ENCODE measurements at regions not wholly inside any gene's neighbourhood (a gene's known extent, or its start where the extent isn't known, plus 50 kb on each side); places are given as distances from the start of the nearest gene placed in this dataset.

GRCh38 chr13:97883396-97883795 lies 70.1 kb upstream of the IPO5 start (continued):
- TF ChIP-seq RREB1 (CRISPR knock-in tag; IDR thresholded peaks at IDR 0.05) (no peak), JUN (IDR thresholded peaks at IDR 0.05; ENCODE audit: borderline replicate concordance, low read depth, low read length) (no peak), JUN (CRISPR knock-in tag; IDR thresholded peaks at IDR 0.05; ENCODE audit: borderline replicate concordance) (no peak), ZNF586 (CRISPR knock-in tag; conservative IDR thresholded peaks at IDR 0.05) (no peak), KDM2B (CRISPR knock-in tag; IDR thresholded peaks at IDR 0.05) (no peak), KAT7 (CRISPR knock-in tag; IDR thresholded peaks at IDR 0.05; ENCODE audit: borderline replicate concordance) (no peak)

Data from K562 (cell line).